Stimulated activated CD8-positive, alpha-beta memory T cell treated with anti-CD3 and anti-CD28 coated beads, Interleukin-15, amount 100 ng/mL, for 48 hours (primary cell): ENCODE measurements at regions not wholly inside any gene's neighbourhood (a gene's known extent, or its start where the extent isn't known, plus 50 kb on each side); places are given as distances from the start of the nearest gene placed in this dataset.

ENCODE experiments used
- DNase-seq, 2 donors: peaks; one replicate each; pipeline ENCODE4 v3.0.0-alpha.2; 2020; ENCODE audit warnings: low read depth in 2 of 2

DNA sequence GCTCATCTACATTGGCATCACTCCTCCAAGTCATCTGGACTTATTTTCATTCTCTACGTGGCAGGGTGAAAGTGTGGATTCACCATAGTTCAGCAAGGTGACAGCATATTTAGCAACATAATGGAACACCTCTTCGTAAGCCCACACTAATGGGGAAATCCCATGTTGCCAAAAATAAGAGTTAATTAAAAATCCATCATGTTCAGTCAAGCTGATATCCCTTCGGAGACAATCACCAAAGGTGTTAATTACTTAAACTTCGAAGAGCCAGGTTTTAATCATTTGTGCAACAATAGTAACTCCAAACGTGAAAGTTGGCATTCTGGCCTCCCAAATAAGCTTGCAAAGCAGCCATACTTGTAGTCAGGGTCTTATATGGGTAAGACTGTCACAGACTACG is 242.9 kb downstream of the NSG2 start:
- DNase-seq = no peak

DNA sequence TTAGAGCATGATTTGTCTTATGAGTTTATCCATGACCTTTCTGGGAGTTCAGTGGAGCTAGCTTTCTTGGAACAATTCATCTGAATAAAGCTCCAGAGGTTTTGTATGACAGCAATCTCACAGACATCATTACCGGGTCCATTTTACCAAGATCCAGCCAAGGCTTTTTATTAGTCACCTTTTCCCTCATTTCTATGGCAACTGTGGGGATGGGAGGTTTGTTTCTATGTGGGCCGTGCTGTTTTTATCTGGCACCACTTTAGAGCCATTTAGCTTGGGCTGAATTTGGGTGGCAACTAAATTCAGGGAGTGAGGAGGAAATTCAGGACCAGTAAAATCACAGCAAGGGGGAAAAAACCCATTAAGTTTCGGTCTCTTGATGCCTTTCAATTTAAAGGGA is 245.7 kb downstream of the NSG2 start:
- DNase-seq = no peak

DNA sequence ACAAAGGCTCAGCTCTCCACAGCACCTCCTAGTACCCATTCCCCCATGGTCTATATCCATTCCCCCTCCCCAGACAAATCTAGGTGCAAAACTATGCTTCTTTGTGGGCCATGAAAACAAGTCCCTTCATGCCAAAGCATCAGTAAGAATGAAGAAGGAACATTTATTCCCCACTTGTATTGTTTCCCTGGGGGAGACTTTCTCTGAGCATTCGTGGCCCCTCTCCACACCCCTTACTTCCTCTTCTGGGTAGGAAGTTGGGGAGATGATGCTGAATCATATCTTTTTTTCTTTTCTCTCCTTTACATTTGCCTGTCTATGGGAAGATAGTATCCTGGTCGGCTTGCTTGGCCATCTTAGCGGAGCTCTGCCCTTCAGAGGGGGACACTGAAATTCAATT is 246.8 kb downstream of the NSG2 start:
- DNase-seq = no peak

DNA sequence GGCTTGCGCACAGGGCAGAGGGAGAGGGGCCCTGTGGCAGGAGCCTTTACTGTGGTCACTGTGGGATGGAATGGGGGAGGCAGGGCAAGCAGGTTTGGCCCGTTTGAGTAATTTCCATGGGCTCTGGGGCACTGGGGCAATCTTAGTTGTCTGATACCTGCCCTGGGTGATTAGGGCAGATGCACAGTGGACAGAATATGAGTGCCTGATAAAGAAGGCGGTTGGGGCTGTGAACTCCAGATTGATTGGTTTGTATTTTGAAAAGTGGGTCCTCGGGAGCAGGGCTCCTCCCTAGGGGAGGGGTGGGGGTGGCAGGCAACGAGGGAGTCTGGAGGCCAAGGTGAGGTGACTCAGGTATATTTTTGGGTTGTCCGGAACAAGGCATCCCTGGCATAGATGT is 247.5 kb downstream of the NSG2 start:
- DNase-seq = no peak

DNA sequence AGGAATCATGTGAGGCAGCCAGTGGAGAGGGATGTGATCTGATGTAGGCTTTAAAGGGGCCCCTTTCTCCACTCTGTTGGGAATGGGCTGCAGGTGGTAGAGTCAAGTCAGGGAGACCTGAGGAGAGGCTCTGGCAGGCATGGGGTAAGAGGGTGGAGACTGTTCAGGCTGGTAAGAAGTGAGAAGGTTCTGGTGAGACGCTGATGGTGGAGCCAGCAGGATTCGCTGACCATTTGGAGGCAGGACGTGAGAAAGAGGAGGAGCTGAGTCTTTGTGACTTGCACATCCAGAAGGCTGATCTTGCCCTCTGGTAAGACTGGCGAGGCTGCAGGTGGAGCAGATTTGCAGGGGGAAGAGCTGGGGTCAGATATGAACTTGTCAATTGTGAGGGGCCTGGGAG is 248.0 kb downstream of the NSG2 start:
- DNase-seq = no peak

DNA sequence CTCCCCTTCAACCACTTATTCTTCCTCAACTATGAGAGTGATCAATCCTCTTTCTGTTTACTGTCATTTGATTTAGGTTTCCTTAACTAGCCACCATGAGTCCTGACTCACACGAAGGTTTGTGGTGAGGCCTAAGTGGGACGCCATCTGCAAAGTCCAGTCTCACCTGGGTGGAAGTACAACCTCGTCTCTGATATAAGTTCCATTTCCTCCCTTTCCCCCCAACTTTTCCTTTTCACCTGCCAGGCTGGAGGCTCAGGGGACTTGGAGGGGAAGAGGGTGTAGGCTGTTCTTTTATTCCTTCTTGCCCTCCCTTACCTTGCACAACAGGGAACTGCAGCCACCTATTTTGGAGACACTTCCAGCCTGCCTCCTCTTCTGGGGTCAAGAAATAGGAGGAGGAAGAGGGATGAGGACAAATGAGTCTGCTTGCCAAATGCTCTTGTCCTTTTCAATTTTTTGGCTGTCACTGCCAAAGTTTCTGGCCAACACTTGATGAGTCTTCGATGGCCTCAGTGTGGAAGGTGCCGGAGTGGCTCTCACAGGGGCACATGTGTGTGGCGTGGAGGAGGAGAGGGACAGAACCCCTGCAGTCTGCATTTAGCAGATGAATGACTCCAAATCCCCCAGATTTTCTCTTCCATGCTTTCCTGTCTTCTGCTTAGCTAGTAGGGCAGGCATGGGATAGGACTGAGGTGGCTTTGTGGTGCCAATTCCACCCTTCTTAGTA is 249.6 kb downstream of the NSG2 start:
- DNase-seq = no peak

DNA sequence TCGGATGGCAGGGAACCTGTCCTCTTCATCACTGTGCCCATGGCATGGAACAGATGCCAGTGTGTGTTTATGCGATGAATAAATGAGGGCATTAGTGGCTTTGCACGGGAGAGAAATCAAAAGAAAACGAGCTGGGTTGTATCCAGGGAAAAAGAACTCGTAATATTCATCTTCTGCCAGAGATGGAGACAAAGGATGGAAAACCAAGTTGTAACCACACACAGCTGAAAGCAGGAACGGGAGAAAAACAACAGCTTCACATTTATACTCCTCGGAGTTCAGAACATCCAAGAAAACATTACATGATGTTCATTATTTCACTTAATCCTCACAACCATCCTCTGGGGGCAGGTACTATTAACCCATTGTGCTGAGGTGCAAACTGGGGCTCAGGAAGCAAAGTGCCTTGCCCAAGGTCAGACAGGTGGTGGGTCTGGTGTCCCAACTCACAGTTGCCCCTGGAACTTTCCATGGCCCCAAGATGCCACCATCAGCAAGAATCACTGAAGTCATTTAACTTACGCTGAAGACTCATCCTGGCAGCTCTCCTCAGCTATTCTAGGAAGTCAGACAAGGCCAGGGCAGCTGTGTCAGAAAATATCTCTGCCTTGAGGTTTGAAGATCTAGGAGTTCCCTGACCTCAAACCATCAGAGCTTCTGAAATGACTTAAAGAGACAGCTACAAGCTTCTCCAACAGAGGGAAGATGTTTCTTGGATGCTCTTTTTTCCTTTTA is 250.4 kb downstream of the NSG2 start:
- no peak for DNase-seq

DNA sequence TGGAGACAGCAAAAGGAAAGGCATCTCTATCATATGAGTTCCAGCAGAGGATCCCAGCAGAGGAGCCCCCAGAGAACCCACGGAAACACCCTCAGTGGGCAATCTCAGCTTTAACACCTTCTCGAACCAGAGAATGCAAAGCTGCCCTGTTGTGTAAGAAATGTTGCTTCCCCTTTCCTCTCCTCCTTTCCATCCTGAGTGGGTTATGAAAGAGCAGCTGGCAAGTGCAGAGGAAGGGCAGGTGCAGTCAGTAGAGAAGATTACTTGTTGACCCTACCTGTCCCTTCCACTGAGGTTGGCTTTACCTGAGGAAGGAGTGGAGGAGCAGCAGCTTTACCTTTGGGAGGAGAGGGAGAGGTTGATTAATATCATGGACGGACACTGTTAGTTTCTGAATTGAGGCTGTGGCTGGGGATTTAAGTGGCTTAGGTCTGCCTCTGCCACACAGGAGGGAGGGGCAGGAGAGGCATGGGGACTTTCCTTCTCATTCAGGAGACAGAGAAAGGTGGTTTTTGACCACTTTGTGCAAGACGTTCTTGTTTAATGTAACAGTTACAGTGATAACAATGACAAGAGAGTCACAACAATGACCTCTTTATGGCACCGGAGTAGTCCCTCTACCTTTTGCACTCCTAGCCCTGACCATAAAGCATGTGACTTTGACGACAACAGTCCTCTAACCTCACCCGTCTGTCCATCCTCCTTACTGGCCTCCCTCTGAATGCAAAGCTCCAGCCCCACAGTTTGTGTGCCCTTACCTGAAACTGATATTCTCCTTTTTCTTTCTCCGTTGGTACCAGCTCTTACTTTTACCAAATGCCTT is 254.8 kb downstream of the NSG2 start:
- no peak for DNase-seq

DNA sequence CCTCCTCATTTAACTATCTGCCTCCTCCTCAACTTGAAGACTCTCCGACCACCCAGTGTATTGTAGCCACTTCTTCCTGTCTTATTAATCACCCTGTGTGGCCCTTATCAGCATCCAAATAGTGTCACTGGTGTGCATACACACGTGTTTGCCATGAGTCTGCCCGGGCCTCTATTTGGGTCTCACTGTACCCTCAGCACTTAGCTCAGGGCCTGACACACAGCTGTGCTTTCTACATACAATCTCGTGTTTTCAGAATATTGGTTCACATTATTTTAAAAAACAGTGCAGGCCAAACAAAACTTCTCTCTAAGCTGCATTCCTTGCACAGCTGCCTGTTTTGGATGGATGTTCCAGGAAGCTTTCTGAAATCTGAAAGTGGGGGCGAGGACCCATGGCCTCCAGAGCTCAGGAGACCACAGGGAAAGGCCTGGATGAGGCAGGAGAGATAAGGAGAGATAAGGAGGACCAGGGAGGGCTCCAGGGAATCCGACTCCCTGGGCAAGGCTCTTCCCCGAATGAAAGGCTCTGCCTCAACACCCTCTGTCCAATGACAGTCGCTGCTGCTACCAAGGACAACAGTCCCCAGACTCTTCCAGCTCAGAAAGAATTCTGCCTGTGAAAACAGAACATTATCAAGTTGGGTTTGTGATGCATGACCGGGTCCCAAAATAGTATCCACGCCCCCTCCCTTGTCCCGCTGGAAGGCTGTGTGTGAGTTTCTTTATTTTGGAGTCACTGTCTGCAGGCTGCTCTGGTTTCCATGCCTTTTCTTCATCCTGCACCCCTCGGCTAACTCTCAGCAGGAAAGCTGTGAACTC is 255.6 kb downstream of the NSG2 start:
- no peak for DNase-seq

DNA sequence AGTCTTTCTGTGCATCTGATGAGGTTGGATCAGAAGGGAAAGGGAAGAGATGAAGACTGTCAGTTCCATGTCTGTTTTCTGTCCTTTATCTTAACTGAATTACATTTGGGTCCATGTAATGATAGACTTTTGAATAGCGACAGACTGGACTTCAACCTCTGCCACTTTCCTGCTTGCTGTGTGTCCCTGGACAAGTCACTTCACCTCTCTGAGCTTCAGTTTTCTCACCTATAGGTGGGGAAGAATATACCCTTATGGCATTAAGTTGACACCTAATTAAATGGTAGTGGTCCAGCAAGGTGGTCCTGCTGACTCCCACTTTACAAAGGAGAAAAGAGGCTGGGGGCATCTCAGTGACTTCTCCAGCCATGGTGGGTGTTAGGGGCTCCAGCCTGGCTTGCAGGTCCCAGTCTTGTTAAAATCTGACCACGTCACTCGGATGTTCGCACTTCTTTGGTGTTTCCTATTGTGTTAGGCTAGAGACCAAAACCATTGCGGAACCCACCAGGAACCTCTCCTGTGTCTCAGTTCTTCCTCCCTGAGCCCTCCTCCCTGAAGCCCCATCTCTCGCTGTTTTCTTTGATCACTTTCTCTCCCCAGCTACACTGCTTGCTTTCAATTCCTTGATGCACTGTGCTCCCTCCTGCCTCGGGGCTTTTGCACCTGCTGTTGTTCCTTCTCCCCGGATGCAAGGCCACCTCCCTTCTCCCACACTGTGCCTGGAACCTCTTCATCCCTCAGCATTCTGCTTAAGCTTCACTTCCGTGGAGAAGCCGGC is 256.5 kb downstream of the NSG2 start:
- no peak for DNase-seq

DNA sequence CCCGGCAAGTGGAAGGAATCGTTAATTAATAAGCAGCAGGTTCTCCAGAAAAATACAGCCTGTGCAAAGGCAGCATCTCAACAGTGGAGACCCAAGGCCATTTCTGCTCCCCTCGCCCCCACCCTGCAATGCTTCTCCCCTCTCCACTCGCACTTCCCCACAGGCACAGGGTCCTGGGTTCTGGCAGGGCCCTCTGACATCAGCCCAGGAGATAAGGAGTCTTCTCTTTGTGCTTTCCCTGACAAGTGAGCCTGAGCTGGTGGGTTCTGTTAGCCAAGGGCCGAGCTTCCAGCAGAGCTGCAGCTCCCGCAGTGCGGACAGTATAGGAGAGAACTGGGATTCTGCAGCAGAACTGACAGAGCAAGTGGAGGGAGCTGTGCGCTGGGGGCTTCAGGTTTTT is 257.5 kb downstream of the NSG2 start:
- no peak for DNase-seq

DNA sequence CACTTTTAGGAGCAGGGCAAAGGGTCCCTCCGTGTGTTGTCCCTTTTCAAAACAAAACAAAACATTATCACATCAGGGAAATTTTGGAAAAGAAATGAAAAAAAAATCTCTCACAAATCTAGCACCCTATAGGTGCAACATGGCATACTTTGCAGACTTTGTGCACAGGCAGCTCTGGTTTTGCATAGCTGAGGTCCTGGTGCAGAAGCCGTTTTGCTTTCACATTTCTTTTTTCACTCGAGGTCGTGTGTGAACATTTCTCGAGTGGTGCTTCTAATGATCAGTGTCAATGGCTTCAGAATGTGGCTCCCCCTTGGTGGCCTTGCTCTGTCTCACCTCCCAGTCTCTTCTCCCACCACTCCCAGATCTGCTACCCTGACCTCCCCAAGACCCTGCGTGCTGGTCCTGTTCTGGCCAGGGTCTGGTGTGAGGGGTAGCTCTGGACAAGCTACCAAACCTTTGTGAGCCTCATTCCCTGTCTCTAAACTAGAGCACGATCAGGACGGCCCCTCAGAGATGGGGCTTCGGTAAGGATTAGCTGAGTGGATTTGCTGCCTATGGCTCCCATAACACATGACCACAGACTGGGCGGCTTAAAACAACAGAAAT is 258.0 kb downstream of the NSG2 start:
- no peak for DNase-seq

DNA sequence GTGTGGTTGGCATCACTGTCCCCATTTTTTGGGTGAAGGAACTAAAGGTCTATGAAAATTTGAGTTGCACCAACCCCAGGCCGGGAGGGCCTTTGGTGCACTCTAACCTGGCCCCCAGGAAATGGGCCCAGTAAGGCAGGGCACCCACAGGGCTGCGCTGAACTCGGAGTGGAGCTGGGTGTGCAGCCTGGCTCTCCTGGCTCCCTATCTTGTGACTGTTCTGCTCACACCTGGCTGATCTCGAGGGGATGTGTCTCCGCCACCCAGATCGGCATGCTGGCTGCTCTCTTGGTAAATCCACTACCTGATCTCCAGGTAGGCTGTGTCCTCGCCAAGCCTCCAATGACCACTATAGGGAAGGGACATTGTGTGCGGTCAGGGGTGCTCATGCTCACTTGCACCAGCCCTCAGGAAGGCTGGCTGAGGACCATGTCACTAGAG is 259.8 kb downstream of the NSG2 start:
- DNase-seq = no peak

DNA sequence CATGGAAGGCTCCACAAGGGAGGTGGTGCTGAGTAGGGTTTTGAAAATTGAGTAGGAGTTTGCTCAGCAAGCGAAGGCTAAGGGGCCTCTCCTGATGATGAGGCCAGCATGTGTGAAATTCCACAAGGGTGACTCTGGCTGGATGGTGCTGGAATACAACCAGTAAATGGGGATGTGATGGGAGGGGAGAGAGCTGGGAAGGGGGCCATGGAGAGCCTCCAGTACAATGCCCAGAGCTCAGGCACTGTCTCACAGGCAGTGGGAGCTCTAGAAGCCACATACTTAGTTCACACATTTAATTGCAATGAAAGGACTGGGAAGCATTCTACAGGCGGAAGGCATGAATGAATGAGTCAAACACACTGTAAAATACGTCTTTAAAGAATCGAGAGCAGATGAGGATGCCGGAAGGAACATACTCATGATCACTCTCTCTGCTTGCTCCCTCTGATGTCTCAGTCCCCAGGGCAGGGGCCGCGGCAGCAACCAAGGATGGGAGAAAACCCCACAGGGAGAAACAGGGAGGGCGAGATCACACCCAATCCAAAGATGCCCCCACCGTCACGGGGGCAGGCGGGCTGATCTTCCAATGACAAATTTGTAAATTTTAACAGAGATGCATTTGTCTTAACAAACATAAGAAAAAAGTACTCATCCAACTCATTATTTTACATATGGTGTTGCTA is 261.0 kb downstream of the NSG2 start:
- DNase-seq = no peak

DNA sequence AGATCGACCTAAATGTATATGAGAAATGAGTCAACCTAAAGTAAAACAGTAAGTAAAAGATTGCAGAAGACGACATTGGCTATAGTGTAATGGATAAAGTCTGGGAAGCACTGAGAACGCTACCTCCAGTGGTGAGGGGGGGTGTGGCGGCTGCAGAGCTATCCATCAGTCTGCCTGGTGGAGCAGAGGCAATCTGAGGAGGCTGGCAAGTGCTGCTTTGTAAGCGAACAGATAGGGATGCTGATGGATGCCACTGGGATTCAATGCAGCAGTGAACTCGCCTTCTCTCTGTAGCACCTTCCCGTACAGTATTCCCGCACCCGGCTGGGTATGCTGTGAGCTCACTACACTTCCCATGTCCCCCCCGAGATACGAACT is 261.5 kb downstream of the NSG2 start:
- no peak for DNase-seq

DNA sequence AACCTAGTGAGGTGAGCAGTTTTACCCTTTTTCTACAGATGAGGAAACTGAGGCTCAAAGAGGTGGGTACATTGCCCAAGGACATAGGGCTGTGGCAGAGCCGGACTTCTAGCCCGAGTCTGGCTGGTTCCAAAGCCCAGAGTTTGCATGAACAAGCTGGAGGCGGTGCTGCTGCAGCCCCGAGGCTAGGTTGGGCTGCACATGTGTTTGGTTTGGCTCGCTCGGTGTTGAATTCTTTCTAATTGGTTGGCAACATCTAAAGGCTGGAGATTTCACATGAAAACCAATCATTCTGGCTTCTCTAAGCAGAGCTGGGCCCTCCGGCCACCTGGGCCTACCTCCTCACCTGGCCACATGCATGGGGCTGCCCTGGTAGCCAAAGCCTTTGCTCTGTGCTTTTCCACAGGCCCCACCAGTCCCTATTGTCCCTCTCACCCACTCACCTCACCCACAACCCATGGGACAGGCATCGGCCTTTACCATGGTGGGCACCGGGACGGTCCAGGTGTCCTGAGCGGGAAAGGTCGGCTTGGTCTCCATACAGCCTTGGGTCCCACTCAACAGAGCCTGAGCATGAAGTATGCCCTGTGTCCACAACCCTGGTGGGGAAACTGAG is 262.3 kb downstream of the NSG2 start:
- DNase-seq = no peak

DNA sequence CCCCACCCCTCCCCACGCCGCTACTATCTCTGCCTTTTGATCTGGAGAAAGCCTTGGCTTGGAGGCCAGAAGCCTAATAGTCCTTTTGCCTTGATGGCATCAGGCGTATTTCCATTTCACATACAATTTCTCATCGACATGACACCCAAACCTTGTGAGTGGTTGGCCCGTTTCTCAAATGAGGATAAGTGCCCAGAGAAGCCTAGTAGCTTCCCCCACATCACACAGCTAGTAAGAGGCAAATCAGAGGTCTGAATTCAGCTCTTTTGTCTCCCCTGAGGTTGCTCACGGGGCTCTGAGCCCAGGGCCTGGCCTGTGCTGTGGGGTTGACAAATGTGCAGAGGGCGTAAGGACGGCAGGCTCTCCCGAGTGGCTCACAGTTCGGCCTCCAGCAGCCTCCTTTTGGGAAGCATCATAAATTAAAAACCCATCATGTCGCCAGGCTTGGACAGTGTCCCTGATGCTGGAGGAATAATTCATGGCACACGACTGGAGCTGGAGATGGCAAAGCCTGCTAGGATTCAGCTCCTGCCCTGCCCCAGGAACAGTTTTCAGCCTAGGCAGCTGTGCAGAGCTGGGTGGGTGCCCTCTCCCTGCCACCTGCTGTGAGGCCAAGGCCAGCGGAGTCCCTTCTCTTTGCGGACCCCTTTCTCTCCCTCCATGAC is 263.8 kb downstream of the NSG2 start:
- DNase-seq = no peak

DNA sequence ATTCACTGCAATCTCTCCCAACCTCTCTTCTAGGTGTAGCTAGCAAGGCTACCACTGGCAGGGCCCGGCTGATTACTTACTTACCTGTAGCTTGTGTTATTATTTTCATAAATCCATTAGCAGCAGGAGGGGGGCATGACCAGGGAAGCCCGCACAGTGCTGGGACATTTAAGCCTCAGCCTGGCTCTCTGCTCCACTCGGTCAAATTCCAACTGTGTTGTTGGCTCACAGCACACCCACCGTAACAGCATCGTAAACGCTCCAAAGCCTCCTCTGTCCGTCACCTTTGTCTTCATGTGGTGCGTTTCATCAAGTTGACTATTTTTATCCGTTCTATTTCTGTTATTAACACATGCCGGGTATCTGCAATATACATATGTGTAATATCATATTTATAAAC is 264.7 kb downstream of the NSG2 start:
- DNase-seq = no peak

DNA sequence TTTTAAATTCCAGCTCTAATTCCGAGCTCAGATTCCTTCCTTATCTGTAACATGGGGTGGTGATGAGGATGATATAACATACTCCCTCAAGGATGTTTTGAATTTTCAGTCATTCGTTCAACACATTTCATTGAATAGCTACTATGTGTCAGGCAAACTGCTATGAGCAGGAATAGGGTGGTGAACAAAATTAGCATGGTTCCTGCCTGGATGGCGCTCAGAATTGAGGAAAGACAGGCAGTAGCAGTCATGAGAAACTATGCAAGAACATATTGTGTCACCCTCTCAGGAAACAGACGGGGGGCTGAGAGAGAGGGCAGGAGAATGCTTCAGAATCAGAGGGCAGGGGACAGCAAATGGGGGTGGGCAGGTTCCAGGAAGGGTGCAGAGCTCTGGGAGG is 265.2 kb downstream of the NSG2 start:
- no peak for DNase-seq
